SK-N-MC (cell line): ENCODE measurements at regions not wholly inside any gene's neighbourhood (a gene's known extent, or its start where the extent isn't known, plus 50 kb on each side); places are given as distances from the start of the nearest gene placed in this dataset.

ENCODE experiments used
- EZH2 ChIP-seq: fragments of 200-600 bp; sonication (generic); IDR thresholded peaks from one replicate; pipeline ENCODE4 v1.6.1; 2017; ENCODE audit warnings: antibody characterized with exemption
- POLR2AphosphoS5 ChIP-seq: IDR thresholded peaks from 2 replicates; pipeline ENCODE4 v1.6.1; 2012; ENCODE audit warnings: mild to moderate bottlenecking, low read depth, low read length, borderline replicate concordance

DNA sequence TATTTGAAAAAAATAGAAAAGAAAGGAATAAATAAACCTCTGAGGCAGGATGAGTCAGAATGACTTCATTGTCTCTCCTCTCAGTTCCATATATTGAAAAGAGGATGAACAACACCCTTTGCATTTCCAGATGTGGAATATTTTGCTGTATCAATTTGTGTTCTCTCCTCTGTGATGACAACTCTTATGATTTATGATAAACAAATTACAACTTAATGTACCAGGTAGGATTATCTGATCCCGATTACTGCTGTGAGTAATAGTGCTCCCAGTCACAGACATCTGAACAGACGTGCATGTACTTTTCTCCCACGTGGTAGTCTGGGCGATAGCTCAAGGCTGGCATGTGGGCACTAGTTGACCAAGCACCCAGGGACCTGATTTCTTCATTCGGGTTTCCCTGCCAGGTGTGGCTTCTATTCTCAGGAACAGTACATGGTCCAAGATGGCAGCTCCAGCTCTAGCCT is 142.1 kb upstream of the SULF2 start:
- TF ChIP-seq POLR2AphosphoS5 (no peak), EZH2 (no peak)
